Neural crest cell (in vitro differentiated cells): ENCODE measurements at regions not wholly inside any gene's neighbourhood (a gene's known extent, or its start where the extent isn't known, plus 50 kb on each side); places are given as distances from the start of the nearest gene placed in this dataset.

ENCODE experiments used
- DNase-seq: peaks from one replicate; pipeline ENCODE4 v3.0.0; 2021; ENCODE audit warnings: low read depth, mixed read lengths, low spot score
- H3K27ac Mint-ChIP-seq: one replicate; pipeline ENCODE4 v1.8.0; 2021; ENCODE audit warnings: mild to moderate bottlenecking, mixed read lengths; ENCODE audit not compliant: unreplicated experiment
- H3K27me3 Mint-ChIP-seq: 2 replicates; pipeline ENCODE4 v1.8.0; 2021; ENCODE audit warnings: low read depth, mild to moderate bottlenecking, mixed read lengths
- H3K36me3 Mint-ChIP-seq: 2 replicates; pipeline ENCODE4 v1.8.0; 2021; ENCODE audit warnings: low read depth, mild to moderate bottlenecking, mixed read lengths
- H3K4me1 Mint-ChIP-seq: 2 replicates; pipeline ENCODE4 v1.8.0; 2021; ENCODE audit warnings: mixed read lengths
- H3K4me3 Mint-ChIP-seq: one replicate; pipeline ENCODE4 v1.8.0; 2021; ENCODE audit warnings: mild to moderate bottlenecking, mixed read lengths
- H3K9me3 Mint-ChIP-seq: 2 replicates; pipeline ENCODE4 v1.8.0; 2021; ENCODE audit warnings: mixed read lengths
- CTCF ChIP-seq: fragments of 200-600 bp; sonication (generic); conservative IDR thresholded peaks from 2 replicates; pipeline ENCODE4 v1.5.0; 2021; ENCODE audit warnings: antibody characterized with exemption, mild to moderate bottlenecking

- no peak overlapping the region for H3K4me3 Mint-ChIP-seq
- no peak for TF ChIP-seq CTCF
- no peaks in the 10 kb centered on the region for H3K36me3 Mint-ChIP-seq
- H3K27me3 Mint-ChIP-seq, result no peaks in the 10 kb centered on the region
- peaks cover 4% of the 10 kb centered on the region for H3K9me3 Mint-ChIP-seq
- no peaks in the 10 kb centered on the region for H3K4me1 Mint-ChIP-seq
- no peak overlapping the region for H3K27ac Mint-ChIP-seq
- DNase-seq, result no peak
Measured at GRCh38 chr2:224166654-224167053, 127.6 kb upstream of the SERPINE2 start.

GRCh38 chr2:224165901-224166319, 126.8 kb upstream of the SERPINE2 start:
- Mint-ChIP-seq H3K36me3 (no peaks in the 10 kb centered on the region), H3K9me3 (peaks cover 4% of the 10 kb centered on the region), H3K4me3 (no peak overlapping the region), H3K27me3 (no peaks in the 10 kb centered on the region), H3K27ac (no peak overlapping the region), H3K4me1 (no peaks in the 10 kb centered on the region)
- TF ChIP-seq CTCF, result no peak
- DNase-seq, result no peak

GRCh38 chr2:224163566-224164307, 124.7 kb upstream of the SERPINE2 start:
- DNase-seq, result no peak
- H3K27ac Mint-ChIP-seq, result peak overlapping the region; percentile 36
- H3K4me1 Mint-ChIP-seq, result no peaks in the 10 kb centered on the region
- no peak overlapping the region for H3K4me3 Mint-ChIP-seq
- H3K27me3 Mint-ChIP-seq, result no peaks in the 10 kb centered on the region
- no peaks in the 10 kb centered on the region for H3K36me3 Mint-ChIP-seq
- peaks cover 3% of the 10 kb centered on the region for H3K9me3 Mint-ChIP-seq
- no peak for TF ChIP-seq CTCF

GRCh38 chr2:224162122-224162521, 123.0 kb upstream of the SERPINE2 start:
- Mint-ChIP-seq H3K27me3 (no peaks in the 10 kb centered on the region), H3K9me3 (no peaks in the 10 kb centered on the region), H3K36me3 (no peaks in the 10 kb centered on the region), H3K4me3 (no peak overlapping the region), H3K4me1 (no peaks in the 10 kb centered on the region), H3K27ac (no peak overlapping the region)
- TF ChIP-seq CTCF, result no peak
- DNase-seq, result no peak

- DNase-seq, result no peak
- TF ChIP-seq CTCF, result no peak
- H3K4me1 Mint-ChIP-seq, result no peaks in the 10 kb centered on the region
- H3K4me3 Mint-ChIP-seq, result no peak overlapping the region
- H3K27ac Mint-ChIP-seq, result no peak overlapping the region
- no peaks in the 10 kb centered on the region for H3K9me3 Mint-ChIP-seq
- no peaks in the 10 kb centered on the region for H3K36me3 Mint-ChIP-seq
- no peaks in the 10 kb centered on the region for H3K27me3 Mint-ChIP-seq
Measured at GRCh38 chr2:224161712-224162111, 122.6 kb upstream of the SERPINE2 start.
